Right ventricle myocardium inferior (tissue), 1 donor: ENCODE measurements at regions not wholly inside any gene's neighbourhood (a gene's known extent, or its start where the extent isn't known, plus 50 kb on each side); places are given as distances from the start of the nearest gene placed in this dataset.

Experiments
- ATAC-seq: fragments of 200-7000 bp; cut with Tn5 transposase; one replicate; pipeline ENCODE4 v1.9.1; 2020; ENCODE audit warnings: mild to moderate bottlenecking, moderate library complexity
- DNase-seq: peaks from one replicate; pipeline ENCODE4 v3.0.0; 2021; ENCODE audit errors: missing footprints
- intact Hi-C: fragments of 100-400 bp; cut with DNase I; formaldehyde crosslinking; loops from one replicate; pipeline ENCODE4 v1.11.0; 2022
- donor health status: DM: no; HTN: yes; CAD: no; lungs with severe emphysema.

DNA sequence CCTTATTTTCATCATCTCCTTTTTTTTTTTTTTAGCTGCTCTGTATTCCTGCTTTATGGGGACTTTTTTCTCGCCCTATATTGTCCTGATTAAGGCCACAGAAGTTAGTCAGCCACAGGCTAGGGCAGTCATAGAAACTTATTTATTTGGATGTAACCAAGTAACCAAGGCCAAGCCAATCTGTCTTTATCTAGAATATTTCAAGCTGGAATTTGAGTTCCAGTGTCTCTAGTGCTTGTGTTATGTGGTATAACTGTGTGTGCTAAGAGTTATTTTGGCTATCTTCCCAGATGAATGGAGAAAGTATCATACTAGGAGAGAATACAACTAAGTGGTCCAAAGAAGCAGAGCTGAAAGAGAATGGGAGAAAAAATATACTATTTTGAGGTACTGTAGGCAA is 751.5 kb downstream of the CBLN4 start:
- DNase-seq: no peak
- ATAC-seq: peak; percentile 95
- intact Hi-C loops: loop anchor here (5.0 kb wide), 1 partner anchor 81 kb away; no protein-coding TSS in a partner anchor

DNA sequence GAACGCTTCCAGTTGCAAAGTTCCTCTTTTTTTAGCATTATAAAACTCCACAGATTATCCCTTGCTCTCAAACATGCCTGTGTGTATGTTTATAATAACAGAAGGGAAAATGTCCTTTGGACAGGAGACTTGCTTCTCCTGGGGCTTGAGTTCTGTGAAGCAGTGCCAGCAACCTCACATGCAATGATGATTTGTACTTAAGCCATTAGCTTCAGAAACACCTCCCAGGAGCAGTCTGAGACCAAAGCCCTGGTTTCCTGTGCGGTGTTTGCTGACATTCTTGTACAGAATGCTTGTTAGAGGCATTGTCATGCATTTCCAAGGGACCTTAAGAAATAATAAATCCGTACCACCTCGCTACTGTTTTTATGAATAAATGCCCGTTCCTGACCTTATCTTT is 752.8 kb downstream of the CBLN4 start:
- DNase-seq (no peak), ATAC-seq (peak; percentile 67)
- intact Hi-C loops: loop anchor here (5.0 kb wide), 1 partner anchor 80 kb away; no protein-coding TSS in a partner anchor

DNA sequence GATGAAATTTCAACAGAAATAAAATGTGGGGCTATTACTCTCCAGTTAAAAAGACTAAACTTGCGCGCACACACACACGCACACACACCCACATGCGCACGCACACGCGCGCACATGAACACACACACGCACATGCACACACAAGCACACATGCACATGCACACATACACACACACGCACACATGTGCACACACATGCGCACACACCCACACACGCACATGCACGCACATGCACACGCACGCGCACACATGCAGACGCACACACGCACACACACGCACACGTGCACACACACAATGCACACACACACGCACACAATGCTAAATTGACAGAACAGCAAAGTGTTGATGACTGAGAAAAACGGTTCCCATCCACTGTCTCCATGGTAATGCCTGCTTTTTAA is 754.1 kb downstream of the CBLN4 start:
- ATAC-seq (no peak), DNase-seq (no peak)
- intact Hi-C loops: loop anchor here (5.0 kb wide), 1 partner anchor 79 kb away; no protein-coding TSS in a partner anchor

DNA sequence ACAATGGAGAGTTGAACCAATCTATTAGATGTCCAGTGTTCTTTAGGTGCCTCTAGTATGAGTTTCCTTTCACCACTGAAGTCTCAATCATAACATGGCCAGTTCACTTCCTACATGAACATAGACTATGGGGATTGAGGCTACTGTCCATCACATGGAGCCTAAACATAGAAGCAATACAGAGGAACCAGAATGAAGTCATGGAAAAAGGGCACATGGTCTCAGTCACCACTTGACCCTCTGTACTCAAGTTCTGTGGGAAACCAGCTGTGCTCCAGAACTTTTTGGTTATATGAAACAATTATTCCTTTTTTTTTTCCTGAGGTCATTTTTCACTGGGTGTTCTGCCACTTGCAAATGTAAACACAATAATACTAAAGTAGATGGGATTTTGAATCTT is 762.5 kb downstream of the CBLN4 start:
- DNase-seq (no peak), ATAC-seq (no peak)
- intact Hi-C loops: no loop called here

DNA sequence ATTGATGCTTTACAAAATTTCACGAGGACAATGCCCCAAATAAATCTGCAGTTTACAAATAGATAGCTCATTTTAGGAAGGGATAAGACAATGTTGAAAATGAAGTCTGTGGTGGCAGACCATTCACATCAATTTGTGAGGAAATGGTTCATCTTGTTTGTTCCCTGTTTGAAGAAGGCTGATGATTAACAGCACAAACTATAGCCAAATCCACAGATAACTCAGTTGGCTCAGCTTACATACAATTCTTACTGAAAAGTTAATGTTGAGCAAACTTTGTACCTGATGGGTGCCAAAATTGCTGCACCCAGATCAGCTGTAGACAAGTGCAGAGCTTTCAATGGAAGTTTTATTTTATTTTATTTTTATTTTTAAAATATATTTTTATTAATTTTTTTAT is 763.9 kb downstream of the DOK5 start:
- intact Hi-C loops: no loop called here
- no peak for DNase-seq
- ATAC-seq: no peak

DNA sequence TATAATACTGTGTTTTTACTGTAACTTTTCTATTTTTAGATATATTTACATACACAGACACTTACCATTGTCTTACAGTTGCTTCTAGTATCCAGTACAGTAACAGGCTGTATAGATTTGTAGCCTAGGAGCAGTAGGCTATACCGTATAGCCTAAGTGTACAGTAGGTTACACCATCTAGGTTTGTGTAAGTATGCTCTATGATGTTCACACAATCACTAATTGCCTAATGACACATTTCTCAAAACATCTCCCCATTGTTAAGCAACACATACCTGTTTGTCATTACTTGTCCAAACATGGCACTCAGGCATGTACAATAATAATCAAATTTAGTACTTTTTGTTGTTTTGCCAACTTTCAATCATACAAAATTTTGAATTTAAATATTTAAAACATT is 757.3 kb downstream of the DOK5 start:
- intact Hi-C loops: no loop called here
- ATAC-seq (no peak), DNase-seq (no peak)

DNA sequence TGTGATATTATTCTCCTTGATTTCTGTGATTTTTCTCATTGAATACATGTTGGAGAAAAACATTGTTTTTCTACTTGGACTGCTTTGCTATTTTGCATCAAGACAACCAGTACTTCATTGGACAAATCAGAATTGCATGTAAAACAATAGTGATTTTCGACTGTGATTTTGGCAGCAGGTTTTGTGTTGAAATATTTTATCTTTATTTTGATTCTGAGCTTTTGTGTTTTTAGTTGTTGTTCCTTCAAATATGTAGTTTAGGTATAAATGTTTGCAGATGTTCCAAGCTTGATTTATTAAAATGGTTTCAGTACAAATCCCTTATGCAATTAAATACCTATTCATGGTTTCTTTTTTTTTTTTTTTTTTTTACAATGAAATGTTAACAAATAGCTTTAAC is 754.1 kb downstream of the DOK5 start:
- ATAC-seq: no peak
- intact Hi-C loops: no loop called here

DNA sequence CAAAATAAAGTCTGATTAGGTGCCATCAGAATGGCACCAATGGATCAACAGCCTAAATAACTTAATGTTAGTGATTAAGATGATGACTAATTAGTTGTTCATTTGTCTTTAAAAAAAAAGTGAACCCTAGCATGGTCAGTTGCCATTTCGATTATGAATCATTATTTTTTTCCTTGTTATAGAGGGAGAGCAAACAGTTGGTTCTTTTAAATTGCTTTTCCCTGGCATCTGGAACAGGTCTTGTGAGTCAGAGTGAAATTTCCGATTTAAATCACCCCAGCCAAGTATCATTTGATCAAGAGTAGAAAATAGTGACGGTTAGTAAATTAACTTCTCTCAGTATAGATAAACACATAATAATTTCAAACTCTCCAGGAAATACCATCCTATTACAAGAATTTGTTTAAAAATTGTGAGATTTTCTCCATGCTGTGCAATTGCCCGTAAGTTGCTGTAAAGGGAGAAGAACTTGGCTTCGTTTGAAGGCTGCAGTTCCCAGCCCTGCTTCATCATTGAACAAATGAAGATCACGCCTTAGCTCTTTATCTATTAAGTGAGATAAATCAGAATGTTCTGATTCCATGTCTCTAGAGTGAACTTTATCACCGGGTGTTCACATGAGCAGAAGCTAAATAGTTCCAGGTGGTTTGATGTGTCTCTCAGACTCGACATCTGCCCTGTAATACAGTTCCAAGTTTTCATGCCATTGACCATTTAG is 741.3 kb downstream of the DOK5 start:
- ATAC-seq (peak; percentile 26), DNase-seq (no peak)
- intact Hi-C loops: no loop called here

More for the DNA sequence above, 754.1 kb downstream of the DOK5 start:
- no peak for DNase-seq

DNA sequence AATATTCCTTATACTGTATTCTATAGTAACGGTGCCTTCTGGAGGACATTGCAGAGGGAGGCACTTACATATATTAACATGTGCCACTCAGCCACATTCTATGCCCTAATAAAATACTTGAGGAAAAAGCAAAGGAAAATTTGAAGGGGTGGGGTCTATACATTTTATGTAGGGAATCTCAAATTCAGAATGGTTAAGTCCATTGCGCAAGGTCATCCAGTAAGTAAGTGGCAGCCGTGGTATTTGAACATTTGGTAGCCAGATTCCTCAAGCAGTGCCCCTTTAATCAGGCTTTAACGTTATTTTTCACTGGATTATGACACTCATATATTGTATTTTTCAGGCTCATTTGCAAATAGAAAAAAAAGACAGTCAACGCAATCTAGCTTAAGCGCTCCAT is 738.3 kb downstream of the DOK5 start:
- DNase-seq (no peak), ATAC-seq (no peak)
- intact Hi-C loops: no loop called here

DNA sequence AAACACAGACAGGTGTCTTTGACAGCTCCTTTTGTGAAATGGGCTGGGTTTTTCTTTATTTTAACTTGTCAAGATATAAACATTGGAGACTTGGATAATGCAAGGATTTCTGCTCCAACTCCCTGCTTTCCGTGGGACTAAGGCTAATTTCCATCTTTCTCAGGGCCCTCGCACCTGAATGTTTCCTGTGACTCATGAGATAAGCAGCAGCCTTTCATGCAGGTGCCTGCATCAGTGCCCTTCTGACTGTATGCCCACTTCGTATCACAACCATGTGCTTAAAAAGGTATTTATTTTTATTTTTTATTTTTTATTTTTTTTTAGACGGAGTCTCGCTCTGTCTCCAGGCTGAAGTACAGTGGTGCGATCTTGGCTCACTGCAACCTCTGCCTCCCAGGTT is 736.1 kb downstream of the DOK5 start:
- intact Hi-C loops: no loop called here
- DNase-seq (no peak), ATAC-seq (no peak)

DNA sequence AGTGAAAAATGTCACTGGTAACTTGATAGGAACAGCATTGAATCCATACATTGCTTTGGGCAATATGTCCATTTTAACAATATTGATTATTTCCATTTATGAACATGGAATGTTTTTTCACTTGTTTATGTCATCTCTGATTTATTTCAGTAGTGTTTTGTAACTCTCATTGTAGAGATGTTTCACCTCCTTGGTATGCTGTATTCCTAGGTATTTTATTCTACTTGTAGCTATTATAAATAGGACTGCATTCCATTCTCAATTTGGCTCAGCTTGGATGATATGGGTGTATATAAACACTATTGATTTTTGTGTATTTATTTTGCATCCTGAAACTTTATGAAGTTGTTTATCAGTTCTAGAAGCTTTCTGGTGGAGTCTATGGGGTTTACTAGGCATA is 730.3 kb downstream of the DOK5 start:
- intact Hi-C loops: no loop called here
- no peak for ATAC-seq
- DNase-seq: no peak

DNA sequence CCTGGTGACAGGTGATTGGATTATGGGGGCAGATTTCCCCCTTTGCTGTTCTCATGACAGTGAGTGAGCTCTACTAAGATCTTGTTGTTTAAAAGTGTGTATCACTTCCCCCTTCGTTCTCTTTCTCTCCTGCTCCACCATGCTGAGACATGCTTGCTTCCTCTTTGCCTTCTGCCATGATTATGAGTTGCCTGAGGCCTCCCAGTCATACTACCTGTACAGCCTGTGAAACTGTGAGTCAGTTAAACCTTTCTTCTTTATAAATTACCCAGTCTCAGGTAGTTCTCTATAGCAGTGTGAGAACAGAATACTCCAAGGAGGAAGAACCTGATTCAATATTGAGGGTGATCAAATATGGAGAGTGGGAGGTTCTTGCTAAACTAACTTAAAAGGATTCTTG is 724.9 kb downstream of the DOK5 start:
- DNase-seq: no peak
- intact Hi-C loops: no loop called here
- no peak for ATAC-seq

DNA sequence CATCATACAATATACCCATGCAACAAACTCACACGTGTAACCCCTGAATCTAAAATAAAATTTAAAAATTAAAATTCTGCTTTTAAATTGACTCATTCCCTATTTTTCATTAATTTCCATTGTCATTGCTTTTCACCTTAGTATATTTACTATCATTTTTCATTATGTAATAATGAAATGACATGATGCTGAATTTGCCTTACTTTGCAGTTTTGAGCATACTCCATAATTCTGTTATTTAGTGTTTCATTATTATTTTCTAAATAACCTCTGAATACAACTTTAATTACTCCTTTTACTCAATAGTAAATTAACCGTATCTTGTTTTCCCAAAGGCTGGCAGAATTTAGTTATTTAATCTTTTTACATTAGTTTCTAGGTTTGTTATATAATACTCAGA is 719.6 kb downstream of the DOK5 start:
- ATAC-seq (no peak), DNase-seq (no peak)
- intact Hi-C loops: no loop called here

DNA sequence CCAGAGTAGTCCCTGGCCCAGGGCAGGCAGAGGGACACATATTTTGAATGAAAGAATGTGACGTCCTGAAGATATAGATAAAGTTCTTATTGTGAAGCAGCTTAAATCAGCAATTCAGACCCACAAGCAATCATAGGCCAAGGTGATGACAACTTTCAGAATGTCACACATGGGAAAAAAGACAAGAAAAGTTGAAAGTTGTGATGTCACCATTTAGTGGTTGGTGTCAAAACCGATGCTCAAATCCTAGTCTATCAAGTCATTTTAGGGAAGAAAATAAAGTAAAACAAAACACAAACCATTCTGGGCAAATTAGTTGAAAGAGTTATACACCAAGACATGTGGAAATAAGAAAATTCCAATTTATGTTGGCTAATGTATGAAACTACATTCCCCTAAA is 710.8 kb downstream of the DOK5 start:
- ATAC-seq (no peak), DNase-seq (no peak)
- intact Hi-C loops: no loop called here

DNA sequence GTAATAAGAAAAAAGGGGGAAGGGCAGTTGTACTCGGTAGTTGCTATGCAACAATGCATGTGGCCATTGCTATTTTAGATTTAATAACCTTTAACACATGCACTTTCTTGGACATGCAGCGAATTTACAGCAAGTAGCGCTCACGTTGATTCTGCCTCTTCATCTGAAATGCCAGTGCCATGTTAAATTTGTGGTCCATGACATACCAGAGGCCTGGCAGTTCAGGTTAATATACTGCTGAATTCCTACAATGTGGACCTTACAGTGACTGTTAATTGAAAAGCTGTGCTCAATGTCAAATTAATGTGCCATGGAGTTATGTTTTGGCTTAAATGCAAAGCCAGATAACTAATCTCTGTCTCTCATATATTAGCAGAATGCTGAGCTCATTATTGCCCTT is 699.7 kb downstream of the DOK5 start:
- intact Hi-C loops: no loop called here
- DNase-seq: no peak
- no peak for ATAC-seq

DNA sequence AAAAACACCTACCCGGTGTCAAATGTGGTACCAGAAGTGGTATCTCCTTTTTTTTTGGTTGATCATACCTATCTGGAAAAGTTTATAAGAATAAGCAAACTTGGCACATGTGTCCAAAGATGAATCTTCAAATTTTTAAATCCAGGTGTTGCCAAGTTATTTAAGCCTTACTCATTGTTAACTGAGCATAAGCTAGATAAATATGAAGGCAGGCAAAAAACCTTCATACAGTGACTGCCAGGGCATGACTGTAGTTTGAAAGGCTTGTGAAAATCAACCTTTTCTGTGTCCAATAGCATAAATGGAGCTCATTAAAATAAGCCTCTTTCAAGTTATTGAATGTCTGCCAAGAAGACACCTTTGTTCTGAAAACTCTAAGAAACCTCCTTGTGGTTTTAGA is 699.2 kb downstream of the DOK5 start:
- ATAC-seq (no peak), DNase-seq (no peak)
- intact Hi-C loops: loop anchor here (5.0 kb wide), 1 partner anchor 78 kb away; no protein-coding TSS in a partner anchor

DNA sequence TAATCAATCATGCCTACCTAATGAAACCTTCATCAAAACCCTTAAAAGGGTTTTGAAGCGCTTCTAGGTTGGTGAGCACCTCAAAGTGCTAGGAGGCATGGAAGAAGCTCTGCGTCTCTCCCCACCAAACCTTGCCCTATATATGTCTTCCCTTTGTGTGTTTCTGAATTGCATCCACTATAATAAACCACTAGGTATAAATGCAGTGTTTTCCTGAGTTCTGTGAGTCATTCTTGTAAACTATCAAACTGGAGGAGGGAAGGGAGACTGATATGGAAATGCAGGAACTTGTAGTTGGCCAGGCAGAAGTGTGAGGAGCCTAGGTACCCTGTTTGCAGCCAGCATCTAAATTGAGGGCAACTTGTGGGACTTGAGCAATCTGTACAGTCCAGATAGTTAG is 698.8 kb downstream of the DOK5 start:
- DNase-seq (no peak), ATAC-seq (no peak)
- intact Hi-C loops: loop anchor here (5.0 kb wide), 1 partner anchor 78 kb away; no protein-coding TSS in a partner anchor

DNA sequence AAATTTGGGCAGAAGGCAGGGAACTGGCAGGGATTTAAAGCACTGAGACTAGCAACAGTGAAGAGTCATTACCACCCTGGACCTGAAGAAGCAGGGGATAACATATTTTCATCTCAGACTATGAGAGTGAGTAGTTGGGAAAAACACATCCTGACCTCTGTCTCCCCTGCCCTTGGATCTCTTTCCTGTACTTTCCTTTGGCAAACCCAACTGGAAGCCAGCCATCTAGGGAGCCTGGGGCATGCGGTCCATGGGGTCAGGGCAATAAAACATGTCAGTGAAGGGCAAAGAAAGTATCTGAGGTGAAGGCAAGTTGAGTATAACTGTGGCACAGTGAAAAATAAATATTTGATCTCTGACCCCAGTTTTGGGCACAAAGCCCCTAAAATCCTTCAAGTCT is 698.2 kb downstream of the DOK5 start:
- intact Hi-C loops: loop anchor here (5.0 kb wide), 1 partner anchor 79 kb away; no protein-coding TSS in a partner anchor
- DNase-seq (no peak), ATAC-seq (no peak)

DNA sequence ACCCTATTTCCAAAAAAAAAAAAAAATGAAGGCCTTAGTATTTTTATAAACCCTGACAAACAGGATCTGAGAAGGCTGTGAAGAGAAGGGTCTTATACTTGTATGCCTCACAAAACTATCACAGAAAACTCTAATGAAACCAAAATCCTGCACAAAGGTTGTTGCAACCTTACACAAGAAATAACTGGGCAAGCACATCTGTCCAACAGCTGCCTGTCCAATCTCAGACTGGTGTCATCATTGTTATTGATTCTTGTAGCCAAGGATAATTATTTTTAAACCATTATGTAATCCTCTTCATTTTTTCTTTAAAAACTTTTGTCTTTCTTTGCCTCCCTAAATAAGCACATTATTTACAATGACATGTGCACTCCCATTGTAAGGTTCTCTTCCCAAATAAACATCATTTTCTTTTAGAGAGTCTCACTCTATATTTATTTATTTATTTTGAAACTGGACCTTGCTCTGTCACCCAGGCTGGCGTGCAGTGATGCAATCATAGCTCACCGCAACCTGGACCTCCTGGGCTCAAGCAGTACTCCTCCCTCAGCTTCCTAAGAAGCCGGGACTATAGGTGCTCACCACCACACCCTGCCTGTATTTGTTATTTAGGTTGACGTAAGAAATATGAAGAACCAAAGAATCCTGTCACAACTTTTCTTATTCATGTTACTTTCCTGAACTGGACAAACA is 697.1 kb downstream of the DOK5 start:
- no peak for DNase-seq
- intact Hi-C loops: loop anchor here (5.0 kb wide), 1 partner anchor 80 kb away; no protein-coding TSS in a partner anchor
- no peak for ATAC-seq

DNA sequence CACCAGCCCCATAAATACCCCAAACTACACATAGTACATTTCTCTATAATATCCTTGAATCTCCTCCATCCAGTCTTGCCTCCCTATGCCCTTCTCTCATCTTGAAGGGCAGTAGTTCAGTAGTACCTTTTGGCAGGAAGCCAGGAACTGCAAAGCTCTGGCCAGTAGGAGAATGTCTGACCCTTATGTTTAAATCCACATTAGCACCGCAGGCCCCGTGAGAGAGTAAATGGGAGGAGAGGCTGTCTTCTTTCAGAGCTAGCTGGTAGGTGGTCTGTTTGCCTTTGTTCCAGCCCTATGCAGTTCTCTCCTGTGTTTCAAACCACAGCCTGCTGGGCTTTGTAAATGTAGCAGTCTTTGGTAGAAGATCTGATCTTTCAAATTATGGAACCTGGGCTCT is 690.7 kb downstream of the DOK5 start:
- ATAC-seq (no peak), DNase-seq (no peak)
- intact Hi-C loops: no loop called here
